NCI-H1105 (cell line): ENCODE measurements at regions not wholly inside any gene's neighbourhood (a gene's known extent, or its start where the extent isn't known, plus 50 kb on each side); places are given as distances from the start of the nearest gene placed in this dataset.
"Not testable (repeated sequence)": the region's sequence is repeated elsewhere in the genome, so short reads cannot be mapped to it uniquely, and the experiment has no call there.

Experiments
- DNase-seq: peaks from one replicate; lab custom pipeline; 2025; lab: John Stamatoyannopoulos, UW

DNA sequence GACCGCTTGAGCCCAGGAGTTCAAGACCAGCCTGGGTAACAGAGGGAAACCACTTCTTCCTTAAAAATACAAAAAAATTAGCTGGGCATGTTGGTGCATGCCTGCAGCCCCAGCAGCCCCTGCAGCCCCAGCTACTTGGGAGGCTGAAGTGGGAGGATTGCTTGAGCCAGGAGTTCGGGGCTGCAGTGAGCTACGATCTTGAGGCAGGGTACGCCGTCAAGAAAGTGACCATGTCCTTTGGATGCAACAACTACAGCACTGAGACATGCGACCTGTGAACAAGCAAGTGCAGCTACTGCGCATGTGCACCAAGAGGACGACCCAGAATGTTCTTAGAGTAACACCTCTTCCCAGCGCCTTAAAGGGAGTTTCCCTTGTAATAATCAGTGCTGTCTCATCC, 66.6 kb upstream of the ZNF479 start:
- no peak for DNase-seq

DNA sequence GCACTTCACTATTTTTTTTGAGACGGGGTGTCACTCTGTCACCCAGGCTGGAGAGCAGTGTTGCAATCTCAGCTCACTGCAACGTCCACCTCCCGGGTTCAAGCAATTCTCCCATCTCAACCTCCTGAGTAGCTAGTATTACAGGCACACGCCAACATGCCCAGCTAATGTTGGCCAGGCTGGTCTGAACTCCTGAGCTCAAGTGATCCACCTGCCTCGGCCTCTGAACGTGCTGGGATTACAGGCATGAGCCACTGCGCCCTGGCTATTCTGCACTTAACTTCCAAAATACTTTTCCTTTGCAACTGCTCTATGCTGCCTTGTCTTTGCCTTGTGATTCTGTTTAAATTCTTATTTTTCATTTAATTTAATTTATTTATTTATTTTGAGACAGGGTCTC, 67.0 kb upstream of the ZNF479 start:
- no peak for DNase-seq

DNA sequence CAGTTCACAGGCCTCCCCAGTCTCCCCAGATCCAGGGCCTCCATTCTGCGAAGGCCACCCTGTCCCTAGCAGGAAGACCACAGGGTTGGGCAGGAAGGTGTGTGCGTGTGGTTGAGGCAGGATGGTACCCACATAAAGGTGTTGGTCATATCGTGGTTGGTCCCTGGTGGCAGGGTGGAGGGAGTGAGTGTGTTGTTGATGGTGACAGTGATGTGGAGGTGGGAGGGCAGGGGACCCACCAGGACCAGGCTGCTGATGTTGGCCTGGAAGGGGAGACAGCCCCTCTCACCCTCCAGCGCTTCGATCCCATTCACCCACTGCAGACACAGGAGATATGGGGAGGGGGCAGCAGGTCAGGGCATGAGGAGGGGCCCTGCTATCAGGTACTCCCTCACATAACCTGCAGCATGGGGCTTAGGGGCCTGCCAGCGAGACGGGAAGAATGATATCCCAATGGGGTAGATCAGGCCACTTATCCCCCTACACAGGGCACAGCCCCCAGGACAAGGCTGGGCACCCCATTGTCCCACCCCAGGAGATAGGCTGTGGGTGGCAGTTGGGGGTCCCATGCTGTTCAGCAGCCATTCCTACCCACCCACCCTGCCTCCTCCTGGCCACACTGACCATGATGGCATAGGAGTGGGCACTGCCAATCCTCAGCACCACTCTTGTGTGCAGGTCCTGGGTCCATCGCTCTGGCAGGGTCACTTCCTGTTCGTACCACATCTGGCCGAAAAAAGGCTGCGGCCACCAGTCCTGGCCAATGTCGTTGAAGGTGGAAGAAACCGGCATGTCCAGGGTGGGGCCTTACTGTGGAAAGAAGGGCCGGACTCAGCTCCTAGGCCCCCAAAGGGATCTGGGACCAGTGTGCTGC, 69.0 kb upstream of the ZNF479 start:
- no peak for DNase-seq

DNA sequence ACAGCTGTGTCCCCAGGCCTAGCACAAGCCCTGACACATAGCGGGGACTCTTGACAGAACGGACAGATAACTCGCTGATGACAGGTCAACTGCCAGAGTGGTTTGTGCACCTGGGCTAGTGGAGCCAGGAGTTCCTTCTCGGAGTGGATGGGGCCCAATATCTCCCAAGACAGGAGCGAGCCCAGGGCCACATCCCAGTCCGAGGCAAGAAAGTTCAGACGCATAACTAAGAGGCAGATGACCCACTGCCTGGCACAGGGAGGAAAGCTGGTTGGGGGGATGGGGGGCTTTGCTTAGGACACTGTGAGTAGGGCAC, 69.6 kb upstream of the ZNF479 start:
- DNase-seq, result no peak

DNA sequence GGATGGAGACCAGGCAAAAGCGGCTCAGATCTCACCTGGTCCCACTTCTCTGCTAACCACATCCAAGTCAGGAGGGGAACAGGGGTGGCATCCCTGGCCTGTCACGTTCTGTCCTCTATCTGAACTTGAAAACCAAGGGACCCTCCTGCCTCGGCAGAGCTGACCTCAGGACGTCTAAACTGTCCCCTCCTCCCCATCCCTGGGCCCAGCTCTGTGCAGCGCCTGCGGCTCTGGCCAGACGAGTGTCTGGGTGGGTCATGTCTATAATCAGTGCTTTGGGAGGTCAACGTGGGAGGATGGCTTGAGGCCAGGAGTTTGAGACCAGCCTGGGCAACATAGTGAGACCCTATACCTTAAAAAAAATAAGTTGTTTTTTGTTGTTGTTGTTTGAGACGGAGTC, 70.0 kb upstream of the ZNF479 start:
- no peak for DNase-seq

DNA sequence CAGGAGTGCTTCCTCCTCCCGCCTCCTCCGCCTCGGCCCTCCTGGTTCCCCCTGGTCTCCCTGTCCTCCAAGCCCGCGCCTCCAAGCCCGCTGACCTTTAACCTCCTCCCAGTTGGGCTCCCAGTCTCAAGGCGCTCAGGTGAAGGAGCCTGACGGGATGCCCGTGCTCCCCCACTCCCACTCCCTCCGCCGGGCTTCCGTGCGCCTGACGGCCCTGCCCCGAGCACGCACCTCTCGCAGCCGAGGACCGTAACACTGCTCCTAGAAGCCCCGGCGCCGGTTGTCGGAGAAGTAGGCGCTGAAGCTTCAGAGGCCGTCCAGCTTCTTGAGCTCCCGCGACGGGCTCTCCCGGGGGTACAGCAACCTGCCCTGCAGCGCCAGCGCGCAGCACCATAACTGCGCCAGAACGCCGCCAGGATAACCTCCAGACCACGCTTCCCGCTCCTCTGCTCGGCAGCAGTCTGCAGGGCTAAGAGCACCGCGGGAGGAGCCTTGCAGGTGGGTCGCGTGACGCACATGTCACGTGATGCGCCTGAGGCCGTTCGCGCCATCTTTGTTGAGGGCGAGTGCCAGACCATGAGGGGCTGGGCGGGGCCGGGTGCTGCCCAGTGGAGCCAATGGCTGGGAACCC, 71.0 kb upstream of the ZNF479 start:
- DNase-seq, result peak; percentile 62

DNA sequence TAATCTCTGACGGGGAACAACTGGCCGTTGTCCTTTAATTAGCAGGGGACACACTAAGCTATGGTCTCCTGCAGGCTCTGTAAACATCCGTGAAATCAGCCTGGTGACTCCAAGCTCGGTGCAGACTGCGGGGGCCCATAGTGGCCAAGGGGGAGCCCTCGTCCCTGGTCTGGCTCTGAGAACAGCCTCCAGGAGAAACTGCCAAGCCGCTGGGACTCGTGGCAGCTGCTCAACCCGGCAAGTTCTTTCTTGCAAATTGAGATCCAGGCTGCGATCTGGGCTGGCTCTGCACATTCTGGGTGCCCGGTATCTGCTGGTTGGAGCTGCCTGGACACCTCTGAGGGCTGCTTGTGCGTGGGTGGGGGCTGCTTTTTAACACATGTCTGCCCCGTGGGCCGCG, 71.6 kb upstream of the ZNF479 start:
- DNase-seq, result peak; percentile 19

DNA sequence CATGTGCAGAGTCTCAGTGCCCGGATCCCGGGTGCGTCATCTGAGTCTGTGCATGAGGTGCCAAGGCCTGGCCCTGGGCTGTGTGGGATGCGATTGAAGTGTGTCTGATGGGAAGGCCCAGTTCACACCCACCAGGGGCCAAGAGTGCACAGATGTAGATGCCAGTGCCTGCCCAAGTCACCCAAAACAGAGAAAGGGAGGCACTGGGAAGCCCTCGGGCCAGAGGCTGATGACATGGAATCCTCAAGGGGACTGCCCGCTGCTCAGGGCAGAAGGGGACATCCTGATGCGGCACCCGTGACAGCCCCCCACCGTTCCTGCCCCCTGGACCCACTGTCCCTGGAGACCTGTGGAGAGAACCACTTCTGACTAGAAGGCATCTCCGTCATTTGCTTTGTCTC, 72.2 kb upstream of the ZNF479 start:
- DNase-seq, result no peak

DNA sequence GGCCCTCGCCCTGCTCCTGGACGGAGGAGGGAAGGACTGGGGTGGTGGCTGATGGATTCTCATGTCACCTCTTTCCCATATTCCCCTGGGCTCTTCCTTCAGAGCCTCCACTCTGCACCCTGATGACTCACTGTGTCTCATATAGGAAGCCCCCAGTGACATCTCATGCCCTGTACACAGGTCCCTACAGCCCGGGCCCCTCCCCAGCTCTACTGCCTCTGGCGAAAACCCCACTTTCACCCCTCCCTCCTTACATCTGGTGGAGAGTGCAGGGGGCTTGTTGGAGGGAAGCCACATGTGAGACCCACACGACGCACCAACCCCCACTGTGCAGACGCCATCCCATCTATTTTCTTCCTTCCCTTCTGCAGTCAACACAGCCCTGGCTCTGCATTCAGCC, 72.8 kb upstream of the ZNF479 start:
- no peak for DNase-seq

DNA sequence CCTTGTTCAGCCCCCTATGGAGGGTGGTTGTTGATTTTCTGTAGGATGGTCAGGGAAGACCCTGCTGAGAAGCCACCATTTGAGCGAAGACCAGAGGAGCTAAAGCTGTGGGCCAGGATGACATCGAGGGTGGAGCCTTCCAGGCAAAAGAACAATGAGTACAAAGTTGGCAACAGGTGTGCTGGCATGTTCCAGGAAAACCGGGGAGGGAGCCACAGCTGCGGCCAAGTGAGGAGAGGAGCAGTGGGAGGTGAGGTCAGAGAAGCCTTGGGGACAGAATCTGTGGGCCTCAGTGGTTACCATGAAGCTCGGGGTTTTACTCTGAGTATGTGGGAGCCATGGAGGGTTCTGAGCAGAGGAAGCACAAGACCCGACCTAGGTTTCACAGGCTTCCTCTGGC, 75.6 kb upstream of the ZNF479 start:
- no peak for DNase-seq

DNA sequence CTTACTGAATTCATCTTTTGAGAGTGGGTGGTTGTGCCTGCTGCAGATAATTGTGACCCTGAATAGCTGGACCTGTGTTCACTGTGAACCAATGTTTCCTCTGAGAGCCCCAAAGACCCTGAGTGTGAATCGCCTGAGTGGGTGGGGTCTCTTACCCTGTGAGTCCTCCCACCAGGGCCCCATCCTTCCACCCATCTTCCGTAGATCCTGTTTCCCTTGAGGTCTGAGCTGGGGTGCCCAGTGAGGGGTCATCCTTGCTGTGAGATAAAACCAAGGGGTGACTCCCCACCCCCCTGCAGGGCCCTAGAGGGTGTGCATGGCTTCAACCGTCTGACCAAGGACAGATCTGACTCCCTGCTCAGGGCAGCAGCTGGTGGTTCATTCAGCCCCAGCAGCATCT, 78.0 kb upstream of the ZNF479 start:
- no peak for DNase-seq

DNA sequence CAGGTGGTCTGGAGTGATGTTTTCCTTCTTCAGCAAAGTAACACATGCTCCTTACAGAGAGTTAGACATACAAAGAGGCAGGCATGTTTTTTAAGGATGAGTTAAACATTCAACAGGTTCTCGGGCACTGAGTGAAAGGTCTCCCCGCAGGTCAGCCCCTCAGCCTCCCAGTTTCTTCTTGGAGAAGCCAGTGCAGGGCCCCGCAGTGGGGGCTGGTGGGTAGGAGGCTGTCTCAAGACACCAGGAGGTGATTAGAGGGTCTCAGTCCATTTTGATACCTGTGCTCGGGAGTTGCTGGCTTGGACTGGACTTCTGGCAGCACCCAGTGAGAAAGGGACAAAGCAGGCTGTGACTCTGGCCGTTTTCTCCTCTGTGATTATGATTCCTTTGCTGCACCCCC, 78.6 kb upstream of the ZNF479 start:
- DNase-seq, result no peak

DNA sequence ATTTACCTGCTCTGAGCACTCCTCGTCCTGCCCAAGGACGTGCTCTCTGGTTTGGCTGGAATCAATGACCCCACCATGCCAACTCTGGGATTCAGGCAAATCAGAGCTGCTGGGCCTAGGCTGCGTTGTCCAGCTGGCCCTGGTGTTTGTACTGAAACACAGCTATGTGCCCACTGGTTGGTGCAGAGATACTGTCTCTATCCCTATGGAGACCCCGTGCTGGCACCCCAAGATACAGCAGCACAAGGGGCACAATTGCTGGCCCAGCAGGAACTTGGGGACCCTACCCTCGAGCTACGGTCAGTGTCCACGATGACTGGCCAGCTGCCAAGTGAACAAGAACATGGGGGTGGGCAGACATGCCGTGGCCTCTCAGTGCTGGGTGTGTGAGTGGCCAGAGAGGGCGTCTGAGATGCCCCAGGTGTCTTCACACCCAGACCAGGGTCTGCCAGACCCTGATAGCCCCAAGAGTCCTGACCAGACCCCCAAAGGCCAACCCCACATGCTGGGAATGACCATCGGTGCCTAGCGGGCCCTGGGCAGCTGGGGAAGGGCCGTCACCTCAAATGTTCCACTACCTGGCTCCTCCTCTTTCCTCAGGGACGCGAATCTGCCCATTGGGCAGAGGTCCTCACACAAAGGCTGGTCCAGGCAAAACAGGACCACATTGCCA, 79.3 kb upstream of the ZNF479 start:
- DNase-seq, result no peak

DNA sequence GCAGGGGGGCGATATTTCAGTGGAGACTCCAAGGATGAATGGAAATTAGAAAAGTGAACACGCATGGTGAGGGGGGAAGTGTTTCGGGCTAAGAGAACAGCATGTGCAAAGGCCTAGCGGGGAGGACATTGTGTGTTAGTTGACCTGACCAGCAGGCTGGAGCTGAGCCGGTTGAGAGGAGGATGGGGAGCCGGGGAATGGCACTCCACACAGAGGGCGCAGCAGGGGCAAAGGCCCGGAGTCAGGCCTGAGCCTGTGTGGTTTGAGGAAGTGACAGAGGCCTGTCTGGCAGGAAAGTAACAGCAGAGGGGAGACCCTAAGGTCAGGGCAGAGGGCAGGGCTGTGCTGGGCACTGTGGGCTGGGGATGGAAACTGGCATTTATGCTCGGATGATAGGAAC, 83.2 kb upstream of the ZNF479 start:
- no peak for DNase-seq

DNA sequence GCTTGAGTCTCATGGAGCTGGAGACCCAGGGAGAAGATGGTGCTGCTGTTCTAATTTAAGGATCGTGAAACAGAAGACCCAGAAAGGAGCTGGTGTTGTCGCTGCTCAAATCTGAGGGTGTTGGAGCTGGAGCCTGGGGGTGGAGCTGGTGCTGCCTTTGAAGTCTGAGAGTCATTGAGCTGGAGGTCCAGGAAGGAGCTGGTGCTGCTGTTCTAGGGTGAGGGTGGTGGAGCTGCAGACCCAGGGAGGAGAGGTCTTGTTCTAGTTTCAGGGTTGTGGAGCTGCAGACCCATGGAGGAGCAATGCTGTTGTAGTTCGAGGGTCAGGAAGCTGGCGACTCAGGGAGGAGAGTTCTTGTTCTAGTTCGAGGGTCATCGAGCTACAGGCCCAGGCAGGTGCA, 84.1 kb upstream of the ZNF479 start:
- DNase-seq, result no peak

DNA sequence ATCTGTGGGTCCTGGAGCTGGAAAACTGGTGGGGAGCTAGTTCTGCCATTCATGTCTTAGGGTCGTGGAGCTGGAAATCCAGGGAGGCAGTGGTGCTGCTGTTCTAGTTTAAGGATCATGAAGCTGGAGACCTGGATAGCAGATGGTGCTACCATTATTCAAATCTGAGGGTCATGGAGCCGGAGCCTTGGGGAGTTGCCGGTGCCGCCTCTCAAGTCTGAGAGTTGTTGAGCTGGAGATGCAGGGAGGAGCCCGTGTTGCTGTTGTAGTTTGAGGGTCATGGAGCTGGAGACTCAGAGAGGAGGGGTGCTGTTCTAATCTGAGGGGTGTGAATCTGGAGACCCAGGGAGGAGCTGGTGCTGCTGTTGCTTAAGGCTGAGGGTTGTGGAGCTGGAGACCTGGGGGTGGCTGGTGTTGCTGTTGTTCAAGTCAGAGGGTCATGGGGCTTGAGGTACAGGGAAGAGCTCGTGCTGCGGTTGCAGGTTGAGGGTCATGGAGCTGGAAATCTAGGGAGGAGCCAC, 86.0 kb upstream of the ZNF479 start:
- no peak for DNase-seq

DNA sequence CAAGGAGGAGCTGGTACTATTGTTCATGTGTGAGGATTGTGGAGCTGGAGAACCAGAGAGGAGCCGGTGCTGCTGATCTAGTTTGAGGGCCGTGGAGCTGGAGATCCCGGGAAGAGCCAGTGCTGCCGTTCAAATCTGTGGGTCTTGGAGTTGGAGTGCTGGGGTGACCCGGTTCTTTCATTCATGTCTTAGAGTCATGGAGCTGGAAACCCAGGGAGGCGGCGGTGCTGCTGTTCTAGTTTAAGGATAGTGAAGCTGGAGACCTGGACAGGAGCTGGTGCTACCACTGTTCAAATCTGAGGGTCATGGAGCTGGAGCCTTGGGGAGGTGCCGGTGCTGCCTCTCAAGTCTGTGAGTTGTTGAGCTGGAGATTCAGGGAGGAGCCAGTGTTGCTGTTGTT, 88.5 kb upstream of the ZNF479 start:
- no peak for DNase-seq

DNA sequence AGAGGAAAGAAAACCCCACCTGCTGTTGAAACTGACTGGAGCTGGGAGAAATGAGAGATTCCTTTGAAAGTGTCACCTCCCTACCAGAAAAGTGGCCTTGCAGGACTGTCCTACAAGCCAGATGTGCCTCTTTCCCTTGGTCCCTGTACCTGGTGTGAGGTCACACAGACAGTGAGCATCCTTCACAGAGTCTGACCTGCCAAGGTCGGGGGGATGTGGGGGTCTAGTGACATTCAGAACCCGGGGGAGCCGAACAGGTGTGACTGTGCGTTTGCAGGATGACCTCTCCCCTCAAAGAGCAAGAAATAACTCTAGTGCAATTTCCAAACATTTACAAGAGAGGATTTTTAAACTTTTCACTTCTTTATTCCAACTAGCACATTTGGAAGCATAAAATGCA, 93.4 kb upstream of the ZNF479 start:
- no peak for DNase-seq

DNA sequence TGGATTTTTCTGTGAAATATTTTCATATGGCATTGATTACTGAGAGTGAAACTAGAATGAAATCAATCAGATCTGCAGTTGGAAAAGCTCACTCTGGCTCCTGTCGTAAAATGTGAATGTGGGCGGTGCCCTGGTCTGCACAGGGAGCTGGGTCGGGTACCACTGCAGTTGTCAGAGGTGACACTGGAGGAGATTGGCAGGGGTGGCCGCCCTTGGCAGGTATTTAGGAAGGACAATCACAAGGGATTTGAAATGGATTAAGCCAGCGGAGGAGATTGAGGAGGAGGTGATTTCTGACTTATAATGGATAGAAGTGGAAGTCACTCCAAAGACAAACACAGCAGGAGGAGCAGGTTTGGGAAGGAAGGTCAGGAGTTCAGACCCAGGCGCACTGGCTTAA, 109.0 kb upstream of the ZNF479 start:
- DNase-seq, result not testable (repeated sequence)

DNA sequence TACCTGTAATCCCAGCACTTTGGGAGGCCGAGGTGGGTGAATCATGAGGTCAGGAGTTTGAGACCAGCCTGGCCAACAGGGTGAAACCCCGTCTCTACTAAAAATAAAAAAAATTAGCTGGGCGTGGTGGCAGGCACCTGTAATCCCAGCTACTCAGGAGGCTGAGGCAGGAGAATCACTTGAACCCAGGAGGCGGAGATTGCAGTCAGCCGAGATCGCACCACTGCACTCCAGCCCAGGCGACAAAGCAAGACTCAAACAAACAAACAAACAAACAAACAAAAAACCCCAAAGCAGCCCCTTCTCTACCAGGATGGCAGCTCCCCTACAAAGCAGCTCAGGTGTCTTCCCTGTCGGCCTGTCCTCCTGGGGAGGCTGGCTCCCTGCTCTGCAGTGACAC, 111.3 kb upstream of the ZNF479 start:
- not testable (repeated sequence) for DNase-seq

DNA sequence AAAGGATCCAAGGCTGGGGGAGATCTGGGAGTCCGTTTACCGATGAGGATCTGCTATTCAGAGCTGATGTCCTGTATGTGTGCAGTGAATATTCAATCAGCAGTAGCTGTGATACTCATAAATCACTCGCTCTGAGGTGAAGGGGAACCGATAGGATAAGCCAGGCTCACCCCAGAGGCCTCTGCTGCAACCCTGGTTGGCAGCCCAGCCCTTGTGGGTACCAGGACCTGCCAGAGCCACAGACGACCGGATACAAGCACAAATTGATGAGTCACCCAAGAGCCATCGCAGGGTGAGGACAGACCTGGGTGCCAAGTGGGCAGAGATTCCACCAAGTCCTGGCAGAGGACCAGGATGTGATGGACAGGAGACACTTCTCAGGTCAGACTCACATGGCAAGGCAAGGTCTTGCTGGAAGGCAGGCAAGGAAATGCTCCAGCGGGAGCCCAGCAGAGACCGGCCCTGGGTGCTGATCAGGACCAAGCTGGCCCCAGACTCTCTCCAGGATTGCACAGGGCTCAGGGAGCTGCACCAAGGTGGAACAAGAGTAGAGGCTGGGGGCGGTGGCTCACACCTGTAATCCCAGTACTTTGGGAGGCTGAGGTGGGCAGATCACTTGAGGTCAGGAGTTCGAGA, 112.2 kb upstream of the ZNF479 start:
- not testable (repeated sequence) for DNase-seq

DNA sequence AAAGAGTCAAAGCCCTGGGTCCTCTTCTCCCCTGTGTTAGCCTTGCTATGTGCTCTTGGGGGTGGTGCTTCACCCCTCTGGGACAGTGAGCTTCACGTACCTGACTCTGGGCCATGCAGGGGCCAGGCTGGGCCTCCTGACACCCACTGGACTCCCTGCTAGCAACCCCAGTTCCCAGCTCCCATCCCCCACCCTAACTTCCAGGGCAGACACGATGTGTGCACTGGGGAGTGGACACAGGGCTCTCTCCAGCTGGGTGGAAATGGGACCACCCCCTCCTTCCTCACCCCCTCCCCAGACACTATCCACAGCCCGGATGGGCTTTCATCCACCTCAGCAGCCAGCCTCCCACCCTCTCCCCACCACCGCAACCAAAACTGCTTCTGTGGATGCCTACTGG, 113.0 kb upstream of the ZNF479 start:
- DNase-seq, result no peak

DNA sequence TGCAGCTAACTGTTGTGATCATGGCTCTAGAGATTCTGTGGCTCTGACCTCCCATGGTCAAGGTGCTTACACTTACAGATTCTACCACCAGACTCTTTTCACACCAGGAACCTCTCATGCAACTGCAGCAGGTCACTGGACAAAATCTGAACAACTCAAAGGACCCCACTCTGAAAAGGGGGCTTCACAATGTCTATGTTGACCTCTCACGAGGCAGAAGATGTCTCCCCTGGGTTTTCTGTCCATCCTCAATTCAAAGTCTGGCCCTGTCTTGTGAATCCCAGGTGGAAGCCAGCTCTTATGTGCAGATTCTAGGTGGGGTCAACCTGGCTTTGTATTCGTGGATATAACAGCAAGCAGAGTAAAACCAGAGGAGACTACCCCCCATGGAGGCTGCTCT, 118.6 kb upstream of the ZNF479 start:
- no peak for DNase-seq
